H9 (cell line): ENCODE measurements at regions not wholly inside any gene's neighbourhood (a gene's known extent, or its start where the extent isn't known, plus 50 kb on each side); places are given as distances from the start of the nearest gene placed in this dataset.

Experiments used
- DNase-seq: peaks from one replicate; pipeline ENCODE4 v3.0.0-alpha.2; 2017
- H2AFZ ChIP-seq: one replicate; pipeline ENCODE4 v1.6.1; 2013; ENCODE audit warnings: mild to moderate bottlenecking, low read length, control low read depth, moderate library complexity
- H2AK5ac ChIP-seq: 2 replicates; pipeline ENCODE4 v1.6.1; 2013; ENCODE audit warnings: low read length, control low read depth, mixed read lengths; ENCODE audit not compliant: insufficient read length
- H2BK120ac ChIP-seq: one replicate; pipeline ENCODE4 v1.6.1; 2013; ENCODE audit warnings: low read depth, mild to moderate bottlenecking, low read length, control low read depth, inconsistent platforms; ENCODE audit not compliant: poor library complexity, severe bottlenecking
- H2BK12ac ChIP-seq: 2 replicates; pipeline ENCODE4 v1.6.1; 2013; ENCODE audit warnings: low read length, control low read depth, mixed read lengths, low read depth; ENCODE audit not compliant: insufficient read length
- H2BK15ac ChIP-seq: 2 replicates; pipeline ENCODE4 v1.6.1; 2013; ENCODE audit warnings: low read depth, low read length, control low read depth
- H2BK20ac ChIP-seq: one replicate; pipeline ENCODE4 v1.6.1; 2013; ENCODE audit warnings: low read depth, mild to moderate bottlenecking, low read length, control low read depth, inconsistent platforms; ENCODE audit not compliant: poor library complexity, severe bottlenecking
- H2BK5ac ChIP-seq: 2 replicates; pipeline ENCODE4 v1.6.1; 2013; ENCODE audit warnings: low read length, control low read depth, mixed read lengths; ENCODE audit not compliant: insufficient read length
- H3K14ac ChIP-seq: 2 replicates; pipeline ENCODE4 v1.6.1; 2013; ENCODE audit warnings: low read length, control low read depth; ENCODE audit not compliant: insufficient read depth
- H3K18ac ChIP-seq: 2 replicates; pipeline ENCODE4 v1.6.1; 2013; ENCODE audit warnings: low read depth, mild to moderate bottlenecking, mixed read lengths, low read length, control low read depth; ENCODE audit not compliant: insufficient read length
- H3K23ac ChIP-seq: 2 replicates; pipeline ENCODE4 v1.6.1; 2013; ENCODE audit warnings: low read length, control low read depth, mixed read lengths, low read depth; ENCODE audit not compliant: insufficient read length
- H3K23me2 ChIP-seq: 2 replicates; pipeline ENCODE4 v1.6.1; 2013; ENCODE audit warnings: low read depth, mild to moderate bottlenecking, mixed read lengths, low read length, control low read depth; ENCODE audit not compliant: insufficient read length, poor library complexity, severe bottlenecking
- H3K27ac ChIP-seq: 2 replicates; pipeline ENCODE4 v1.5.1; 2013; ENCODE audit warnings: low read length, control low read depth, mixed read lengths, low read depth; ENCODE audit not compliant: insufficient read length
- H3K27me3 ChIP-seq: 2 replicates; pipeline ENCODE4 v1.6.1; 2013; ENCODE audit warnings: low read length, control low read depth, inconsistent platforms; ENCODE audit not compliant: insufficient read depth
- H3K4ac ChIP-seq: 2 replicates; pipeline ENCODE4 v1.6.1; 2013; ENCODE audit warnings: low read depth, mild to moderate bottlenecking, control low read depth, inconsistent platforms, low read length, moderate library complexity
- H3K4me1 ChIP-seq: 2 replicates; pipeline ENCODE4 v1.6.1; 2013; ENCODE audit warnings: low read length, control low read depth, inconsistent platforms; ENCODE audit not compliant: insufficient read depth
- H3K4me2 ChIP-seq: 2 replicates; pipeline ENCODE4 v1.6.1; 2013; ENCODE audit warnings: low read length, control low read depth, mixed read lengths; ENCODE audit not compliant: insufficient read length, insufficient read depth
- H3K56ac ChIP-seq: 2 replicates; pipeline ENCODE4 v1.6.1; 2013; ENCODE audit warnings: low read depth, mild to moderate bottlenecking, mixed read lengths, low read length, control low read depth; ENCODE audit not compliant: insufficient read length
- H3K79me1 ChIP-seq: 2 replicates; pipeline ENCODE4 v1.6.1; 2013; ENCODE audit warnings: low read depth, mild to moderate bottlenecking, moderate library complexity, low read length, control low read depth, inconsistent platforms; ENCODE audit not compliant: insufficient read depth, poor library complexity, severe bottlenecking
- H3K79me2 ChIP-seq: 2 replicates; pipeline ENCODE4 v1.6.1; 2013; ENCODE audit warnings: low read length, control low read depth, inconsistent platforms; ENCODE audit not compliant: insufficient read depth
- H3K9ac ChIP-seq: 2 replicates; pipeline ENCODE4 v1.6.1; 2013; ENCODE audit warnings: low read length, control low read depth, mixed read lengths; ENCODE audit not compliant: insufficient read length; ENCODE audit errors: extremely low read depth
- H3K9me3 ChIP-seq: one replicate; pipeline ENCODE4 v1.6.1; 2013; ENCODE audit warnings: low read depth, low read length, inconsistent platforms; ENCODE audit not compliant: control insufficient read depth
- H3T11ph ChIP-seq: one replicate; pipeline ENCODE4 v1.6.1; 2013; ENCODE audit warnings: mild to moderate bottlenecking, low read length, control low read depth, inconsistent platforms
- H4K20me1 ChIP-seq: one replicate; pipeline ENCODE4 v1.6.1; 2013; ENCODE audit not compliant: control insufficient read depth, insufficient read length, insufficient read depth
- H4K5ac ChIP-seq: 2 replicates; pipeline ENCODE4 v1.6.1; 2013; ENCODE audit warnings: low read depth, mild to moderate bottlenecking, mixed read lengths, low read length, control low read depth; ENCODE audit not compliant: insufficient read length
- H4K8ac ChIP-seq: replicated peaks from 2 replicates; pipeline ENCODE4 v1.6.1; 2013; ENCODE audit warnings: low read length, control low read depth, mixed read lengths, low read depth; ENCODE audit not compliant: insufficient read length
- H4K91ac ChIP-seq: 2 replicates; pipeline ENCODE4 v1.6.1; 2013; ENCODE audit warnings: low read depth, mild to moderate bottlenecking, moderate library complexity, mixed read lengths, low read length, control low read depth; ENCODE audit not compliant: insufficient read length
- H3K27ac Mint-ChIP-seq, 3 experiments: 2 replicates in 2 of 3; 3 replicates in 1 of 3; pipeline ENCODE4 v1.8.0; 2020 to 2021; ENCODE audit warnings: mixed read lengths in 3 of 3, mild to moderate bottlenecking in 1 of 3, moderate library complexity in 1 of 3
- H3K27me3 Mint-ChIP-seq: 2 replicates; pipeline ENCODE4 v1.8.0; 2021; ENCODE audit warnings: low read depth, mild to moderate bottlenecking, moderate library complexity, mixed read lengths
- H3K36me3 Mint-ChIP-seq, 3 experiments: 2 replicates in 2 of 3; 3 replicates in 1 of 3; pipeline ENCODE4 v1.8.0; 2020 to 2021; ENCODE audit warnings: low read depth in 3 of 3, mixed read lengths in 3 of 3; ENCODE audit not compliant: insufficient read depth in 1 of 3
- H3K4me1 Mint-ChIP-seq, 2 experiments: 2 replicates each; pipeline ENCODE4 v1.8.0; 2020; ENCODE audit warnings: mixed read lengths in 2 of 2
- H3K4me3 Mint-ChIP-seq, 2 experiments: 2 replicates in 1 of 2; 3 replicates in 1 of 2; pipeline ENCODE4 v1.8.0; 2020 to 2021; ENCODE audit warnings: mild to moderate bottlenecking in 2 of 2, mixed read lengths in 2 of 2, moderate library complexity in 1 of 2
- H3K9me3 Mint-ChIP-seq, 2 experiments: 2 replicates in 1 of 2; 3 replicates in 1 of 2; pipeline ENCODE4 v1.8.0; 2020; ENCODE audit warnings: mild to moderate bottlenecking in 2 of 2, mixed read lengths in 2 of 2, moderate library complexity in 1 of 2
- CTCF ChIP-seq: fragments of 200-600 bp; sonication (generic); conservative IDR thresholded peaks from 3 replicates; pipeline ENCODE4 v1.8.0; 2021; ENCODE audit warnings: antibody characterized with exemption, mild to moderate bottlenecking
- WGBS: extraction: QIAGEN DNeasy Blood & Tissue Kit; methylation state at CpG from one replicate; pipeline ENCODE4 v1.1.7; 2013; ENCODE audit warnings: missing lambda C conversion rate, low lambda C conversion rate, mixed read lengths; ENCODE audit not compliant: insufficient read length; ENCODE audit errors: extremely low coverage; 5-methylcytosine and 5-hydroxymethylcytosine counted together

DNA sequence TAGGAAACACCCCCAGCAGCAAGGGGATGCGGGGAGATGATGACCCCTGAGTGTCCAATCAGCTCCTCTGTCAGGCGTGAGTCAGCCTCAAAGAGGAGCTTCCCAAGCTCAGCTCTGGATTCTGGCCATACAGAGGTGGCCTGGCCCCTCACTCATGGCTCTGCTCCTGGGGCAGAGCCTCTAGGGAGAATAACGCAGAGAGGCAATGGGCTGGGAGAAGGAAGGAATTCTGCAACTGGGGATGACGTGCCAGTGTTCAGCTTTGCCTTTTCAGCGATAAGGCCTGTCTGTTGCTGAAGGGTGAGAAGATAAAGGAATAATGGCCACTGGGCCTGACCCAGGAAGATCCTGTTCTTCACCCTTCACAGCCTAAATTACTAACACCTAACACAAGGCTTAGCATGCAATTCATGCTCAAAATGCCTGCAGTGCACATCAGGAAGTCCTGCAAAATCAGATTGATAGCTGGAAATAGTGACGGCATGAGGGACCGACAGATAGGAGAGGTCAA is 92.2 kb downstream of the TBX19 start:
- Histone ChIP-seq H3K4me1 (no peaks in the 10 kb centered on the region), H3K9me3 (no peaks in the 10 kb centered on the region), H3K79me1 (no peaks in the 10 kb centered on the region), H4K91ac (no peak overlapping the region), H2BK20ac (no peak overlapping the region), H3K9ac (no peak overlapping the region), H3K27me3 (no peaks in the 10 kb centered on the region), H3K14ac (no peak overlapping the region), H3K4ac (no peak overlapping the region), H2BK15ac (no peak overlapping the region), H4K5ac (no peak overlapping the region), H3T11ph (no peak overlapping the region), H3K56ac (no peak overlapping the region), H3K23ac (no peak overlapping the region), H2BK120ac (no peak overlapping the region), H3K23me2 (no peaks in the 10 kb centered on the region), H3K79me2 (no peaks in the 10 kb centered on the region), H4K20me1 (no peaks in the 10 kb centered on the region), H4K8ac (no peak overlapping the region), H2AK5ac (no peak overlapping the region), H2BK12ac (no peak overlapping the region), H2BK5ac (no peak overlapping the region), H3K18ac (no peak overlapping the region), H2AFZ (no peak overlapping the region), H3K27ac (no peak overlapping the region), H3K4me2 (no peak overlapping the region)
- Mint-ChIP-seq H3K4me3 (no peak overlapping the region), H3K27ac (no peak overlapping the region), H3K4me1 (0 out of 4 replicates have a peak, but pooled peaks cover 0 to 2% of the 10 kb centered on the region in 2 experiments), H3K27me3 (peaks cover 1% of the 10 kb centered on the region), H3K9me3 (no peaks in the 10 kb centered on the region), H3K36me3 (no peaks in the 10 kb centered on the region)
- TF ChIP-seq CTCF = no peak
- no peak for DNase-seq
- no CpG with 5 or more reads among the region's 7 CpGs for WGBS
